A172 (cell line): ENCODE measurements at regions not wholly inside any gene's neighbourhood (a gene's known extent, or its start where the extent isn't known, plus 50 kb on each side); places are given as distances from the start of the nearest gene placed in this dataset.

Experiments
- DNase-seq: peaks from one replicate; pipeline ENCODE4 v3.0.0-alpha.2; 2015; ENCODE audit warnings: low spot score

GRCh38 chr1:244157731-244158438 lies 106.8 kb downstream of the ZBTB18 start:
- DNase-seq: no peak

GRCh38 chr1:244159646-244160045 lies 108.6 kb downstream of the ZBTB18 start:
- DNase-seq: no peak

- no peak for DNase-seq
These were observed 109.6 kb downstream of the ZBTB18 start for GRCh38 chr1:244160455-244161235.

- no peak for DNase-seq
These were observed 110.1 kb downstream of the ZBTB18 start for GRCh38 chr1:244161236-244161510.

- DNase-seq: peak; percentile 51
These were observed 111.9 kb downstream of the ZBTB18 start for GRCh38 chr1:244162786-244163530.

- peak; percentile 100 for DNase-seq
These were observed 112.9 kb downstream of the ZBTB18 start for GRCh38 chr1:244163861-244164510.

GRCh38 chr1:244164511-244164890 lies 113.4 kb downstream of the ZBTB18 start:
- no peak for DNase-seq

- no peak for DNase-seq
These were observed 113.9 kb downstream of the ZBTB18 start for GRCh38 chr1:244165021-244165420.

GRCh38 chr1:244165701-244166100 lies 114.6 kb downstream of the ZBTB18 start:
- DNase-seq: no peak

- no peak for DNase-seq
These were observed 120.3 kb downstream of the ZBTB18 start for GRCh38 chr1:244171241-244171985.

- no peak for DNase-seq
These were observed 122.2 kb downstream of the ZBTB18 start for GRCh38 chr1:244173240-244173639.

- peak; percentile 53 for DNase-seq
These were observed 122.7 kb downstream of the ZBTB18 start for GRCh38 chr1:244173769-244174168.

GRCh38 chr1:244174922-244175521 lies 123.9 kb downstream of the ZBTB18 start:
- no peak for DNase-seq

GRCh38 chr1:244176201-244176600 lies 125.1 kb downstream of the ZBTB18 start:
- DNase-seq: no peak

GRCh38 chr1:244180256-244180655 lies 129.2 kb downstream of the ZBTB18 start:
- no peak for DNase-seq

GRCh38 chr1:244181867-244182266 lies 130.8 kb downstream of the ZBTB18 start:
- no peak for DNase-seq

GRCh38 chr1:244183037-244183436 lies 132.0 kb downstream of the ZBTB18 start:
- no peak for DNase-seq

GRCh38 chr1:244186372-244186771 lies 135.3 kb downstream of the ZBTB18 start:
- no peak for DNase-seq

GRCh38 chr1:244187310-244187709 lies 136.2 kb downstream of the ZBTB18 start:
- DNase-seq: no peak

- no peak for DNase-seq
These were observed 140.5 kb downstream of the ZBTB18 start for GRCh38 chr1:244191581-244191980.

- no peak for DNase-seq
These were observed 141.2 kb downstream of the ZBTB18 start for GRCh38 chr1:244192325-244192724.
